Brain microvascular endothelial cell (primary cell): ENCODE measurements at regions not wholly inside any gene's neighbourhood (a gene's known extent, or its start where the extent isn't known, plus 50 kb on each side); places are given as distances from the start of the nearest gene placed in this dataset.

Source experiments
- DNase-seq: peaks from one replicate; pipeline ENCODE4 v3.0.0-alpha.2; 2020
- H3K27ac ChIP-seq: fragments of 250-450 bp; sonication (Bioruptor Pico); 2 replicates; pipeline ENCODE4 v1.5.1; 2020; ENCODE audit warnings: mild to moderate bottlenecking, moderate library complexity
- H3K27me3 ChIP-seq: fragments of 250-450 bp; sonication (Bioruptor Pico); replicated peaks from 2 replicates; pipeline ENCODE4 v1.5.1; 2020; ENCODE audit warnings: mild to moderate bottlenecking
- H3K36me3 ChIP-seq: fragments of 250-450 bp; sonication (Bioruptor Pico); replicated peaks from 2 replicates; pipeline ENCODE4 v1.5.1; 2020; ENCODE audit warnings: mild to moderate bottlenecking
- H3K4me3 ChIP-seq: 2 replicates; pipeline ENCODE4 v1.5.1; 2011; ENCODE audit warnings: low read depth, mild to moderate bottlenecking, control low read depth, low read length, moderate library complexity
- CTCF ChIP-seq: IDR thresholded peaks from 2 replicates; pipeline ENCODE4 v1.5.1; 2011; ENCODE audit warnings: low read depth, mild to moderate bottlenecking, moderate library complexity, low read length, control low read depth, inconsistent platforms; ENCODE audit errors: missing control alignments
- in situ Hi-C: cut with HindIII; loops from 2 replicates; pipeline ENCODE4 v1.10.0; 2017; ENCODE audit warnings: low sequenced_read_pairs, low pct_ligation_motif_present

- H3K36me3 ChIP-seq: no peaks in the 10 kb centered on the region
- no peak overlapping the region for H3K4me3 ChIP-seq
- no peaks in the 10 kb centered on the region for H3K27me3 ChIP-seq
- in situ Hi-C loops: no loop called here
- no peak for DNase-seq
- H3K27ac ChIP-seq: no peak overlapping the region
- no peak for TF ChIP-seq CTCF
These were observed 925.2 kb downstream of the TSN start for GRCh38 chr2:122680662-122681061.

- in situ Hi-C loops: no loop called here
- no peak overlapping the region for H3K27ac ChIP-seq
- H3K36me3 ChIP-seq: no peaks in the 10 kb centered on the region
- no peaks in the 10 kb centered on the region for H3K27me3 ChIP-seq
- no peak overlapping the region for H3K4me3 ChIP-seq
- TF ChIP-seq CTCF: no peak
- DNase-seq: no peak
These were observed 926.2 kb downstream of the TSN start for GRCh38 chr2:122681626-122682025.

GRCh38 chr2:122682356-122682755 is 926.9 kb downstream of the TSN start:
- no peak for TF ChIP-seq CTCF
- no peak for DNase-seq
- Histone ChIP-seq H3K27me3 (no peaks in the 10 kb centered on the region), H3K4me3 (no peak overlapping the region), H3K36me3 (no peaks in the 10 kb centered on the region), H3K27ac (no peak overlapping the region)
- in situ Hi-C loops: no loop called here

GRCh38 chr2:122683018-122683417 is 927.6 kb downstream of the TSN start:
- in situ Hi-C loops: no loop called here
- Histone ChIP-seq H3K27me3 (no peaks in the 10 kb centered on the region), H3K36me3 (no peaks in the 10 kb centered on the region), H3K4me3 (no peak overlapping the region), H3K27ac (no peak overlapping the region)
- DNase-seq: no peak
- TF ChIP-seq CTCF: no peak

- Histone ChIP-seq H3K4me3 (no peak overlapping the region), H3K27ac (no peak overlapping the region), H3K36me3 (no peaks in the 10 kb centered on the region), H3K27me3 (no peaks in the 10 kb centered on the region)
- no peak for DNase-seq
- no peak for TF ChIP-seq CTCF
- in situ Hi-C loops: no loop called here
These were observed 937.1 kb downstream of the TSN start for GRCh38 chr2:122692400-122693083.

GRCh38 chr2:122697415-122697814 is 942.0 kb downstream of the TSN start:
- Histone ChIP-seq H3K36me3 (no peaks in the 10 kb centered on the region), H3K4me3 (no peak overlapping the region), H3K27me3 (no peaks in the 10 kb centered on the region), H3K27ac (no peak overlapping the region)
- in situ Hi-C loops: no loop called here
- no peak for TF ChIP-seq CTCF
- DNase-seq: no peak
